Activated naive CD4-positive, alpha-beta T cell treated with anti-CD3 and anti-CD28 coated beads, Interleukin-2, amount 50 U/mL, for 72 hours (primary cell): ENCODE measurements at regions not wholly inside any gene's neighbourhood (a gene's known extent, or its start where the extent isn't known, plus 50 kb on each side); places are given as distances from the start of the nearest gene placed in this dataset.
"Not testable (repeated sequence)": the region's sequence is repeated elsewhere in the genome, so short reads cannot be mapped to it uniquely, and the experiment has no call there.

Experiments
- ATAC-seq, 2 donors: fragments of 150-1000 bp; cut with Tn5 transposase; 2 replicates each; pipeline ENCODE4 v1.10.0; 2021; ENCODE audit warnings: mild to moderate bottlenecking in 2 of 2, moderate library complexity in 2 of 2
- DNase-seq, 2 donors: peaks; one replicate each; pipeline ENCODE4 v3.0.0; 2021 to 2022; ENCODE audit warnings: low spot score in 2 of 2
- H3K27ac Mint-ChIP-seq, 2 donors: one replicate each; pipeline ENCODE4 v1.8.0; 2022; ENCODE audit warnings: mild to moderate bottlenecking in 2 of 2, mixed read lengths in 2 of 2
- H3K36me3 Mint-ChIP-seq, 2 donors: one replicate each; pipeline ENCODE4 v1.8.0; 2022; ENCODE audit warnings: mixed read lengths in 2 of 2
- H3K9me3 Mint-ChIP-seq, 2 donors: one replicate each; pipeline ENCODE4 v1.8.0; 2022; ENCODE audit warnings: mixed read lengths in 2 of 2

DNA sequence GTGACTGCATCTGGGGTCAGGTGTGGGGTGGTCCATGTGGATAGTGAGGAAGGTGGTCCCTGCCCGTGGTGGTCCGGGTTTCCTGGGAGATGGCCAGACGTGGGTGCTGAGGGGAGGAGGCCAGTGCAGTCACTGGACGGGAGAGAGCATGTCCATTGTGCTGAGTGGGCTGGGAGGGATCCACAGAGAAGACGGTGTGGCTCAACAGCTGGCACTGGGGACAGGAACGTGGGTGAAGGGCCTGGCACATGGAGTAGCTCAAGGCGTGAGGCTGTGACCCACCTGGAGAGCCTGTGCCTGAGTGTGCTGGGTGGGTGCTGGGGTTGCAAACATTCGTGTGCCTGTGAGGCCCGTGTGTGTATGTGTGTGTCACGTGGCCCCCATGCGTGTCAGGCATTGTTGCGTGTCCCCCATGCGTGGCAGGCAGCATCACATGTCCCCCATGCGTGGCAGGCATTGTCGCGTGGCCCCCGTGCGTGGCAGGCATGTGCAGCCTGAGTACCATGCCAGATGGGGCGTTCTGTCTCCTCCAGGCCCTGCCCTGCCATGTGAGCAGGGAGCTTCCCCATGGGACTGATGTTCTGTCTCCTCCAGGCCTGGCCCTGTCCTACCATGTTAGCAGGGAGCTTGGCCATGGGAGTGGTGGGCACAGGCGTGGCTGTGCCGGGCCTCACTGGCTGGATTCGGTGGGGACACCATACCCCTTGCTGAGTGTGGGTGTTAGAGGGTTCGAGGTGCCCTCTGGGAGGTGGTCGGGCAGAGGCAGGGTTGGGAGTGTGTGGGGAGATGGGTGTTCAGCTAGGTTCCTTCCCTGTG lies 89.8 kb downstream of the TMEM121 start:
- not testable (repeated sequence) for DNase-seq, ATAC-seq, H3K36me3 Mint-ChIP-seq, H3K9me3 Mint-ChIP-seq, H3K27ac Mint-ChIP-seq

DNA sequence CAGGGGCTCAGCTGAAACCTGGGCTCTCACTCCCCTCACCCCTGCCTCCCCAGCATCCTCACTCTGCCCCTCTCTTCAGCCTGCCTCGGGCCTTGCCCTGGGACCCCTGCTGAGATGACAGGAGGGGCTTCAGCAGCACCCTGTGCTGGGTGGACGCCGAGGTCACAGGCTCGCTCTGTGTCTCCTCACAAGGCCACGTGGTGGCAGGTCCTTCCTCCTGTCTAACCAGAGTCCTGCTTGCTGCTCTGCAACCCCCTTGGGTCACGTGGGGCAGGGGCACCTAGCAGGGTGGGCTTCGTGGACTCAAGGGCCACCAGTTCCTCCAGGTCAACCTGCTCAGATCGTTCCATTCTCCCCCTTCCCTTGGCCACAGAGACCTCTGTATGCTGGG lies 90.4 kb downstream of the TMEM121 start:
- Mint-ChIP-seq H3K36me3 (no peaks in the 10 kb centered on the region), H3K9me3 (no peaks in the 10 kb centered on the region), H3K27ac (peak overlapping the region in 1 of 2 donors; percentile 18)
- no peak for ATAC-seq
- DNase-seq = no peak

DNA sequence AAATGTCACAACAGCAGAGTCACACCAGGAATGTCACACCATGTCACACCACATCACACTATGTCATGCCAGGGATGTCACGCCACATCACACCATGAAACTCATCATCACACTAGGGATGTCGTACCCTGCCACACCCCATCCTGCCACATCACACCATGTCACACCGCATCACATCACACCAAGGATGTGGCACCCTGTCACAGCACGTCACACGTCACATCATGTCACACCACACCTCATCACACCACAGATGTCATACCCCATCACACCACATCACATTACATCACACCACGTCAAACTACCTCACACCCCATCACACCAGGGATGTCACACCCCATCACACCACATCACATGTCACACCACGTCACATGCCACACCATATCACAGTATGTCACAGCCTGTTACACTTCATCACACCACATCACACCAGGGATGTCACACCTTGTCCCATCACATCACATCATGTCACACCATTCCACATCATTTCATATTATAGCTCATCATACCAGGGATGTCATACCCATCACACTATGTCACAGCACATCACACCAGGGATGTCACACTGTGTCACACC lies 90.9 kb downstream of the TMEM121 start:
- ATAC-seq (no peak), DNase-seq (no peak)
- H3K36me3 Mint-ChIP-seq = no peaks in the 10 kb centered on the region
- no peak overlapping the region for H3K27ac Mint-ChIP-seq
- H3K9me3 Mint-ChIP-seq = no peaks in the 10 kb centered on the region

DNA sequence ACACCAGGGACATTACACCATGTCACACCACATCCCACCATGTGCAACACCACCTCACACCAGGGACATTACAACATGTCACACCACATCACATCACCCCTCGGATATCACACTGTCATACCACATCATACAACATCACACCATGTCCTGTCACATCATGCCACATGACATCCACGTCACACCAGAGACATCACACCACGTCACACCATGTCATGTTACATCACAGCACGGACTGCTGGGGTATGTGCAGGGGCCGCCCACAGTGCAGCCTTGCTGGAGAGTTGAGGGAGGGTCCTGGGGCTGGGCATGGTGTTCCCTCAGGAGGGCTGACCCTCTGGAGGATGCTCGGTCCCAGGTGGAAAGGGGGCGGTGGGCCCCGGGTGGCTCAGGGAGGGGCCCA lies 91.4 kb downstream of the TMEM121 start:
- H3K9me3 Mint-ChIP-seq, ATAC-seq, H3K36me3 Mint-ChIP-seq, H3K27ac Mint-ChIP-seq, DNase-seq: not testable (repeated sequence)

DNA sequence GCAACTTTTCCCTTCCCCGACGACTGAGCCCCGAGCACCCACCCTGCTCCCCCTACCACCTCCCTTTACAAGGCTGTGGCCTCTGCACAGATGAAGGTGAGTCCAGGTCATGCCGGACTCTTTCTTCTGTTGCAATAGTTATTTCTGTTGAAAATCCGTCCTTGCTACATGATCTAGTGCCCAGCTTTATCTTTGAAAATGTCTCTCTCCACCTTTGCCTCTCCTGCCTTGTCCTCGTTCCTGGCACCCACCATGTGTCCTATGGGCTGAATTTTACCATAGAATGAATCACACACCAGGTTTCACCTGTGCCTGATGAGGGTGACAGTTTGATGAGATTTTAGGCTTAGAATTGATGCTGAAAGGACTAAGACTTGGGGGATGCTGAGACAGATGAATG lies 92.9 kb downstream of the TMEM121 start:
- DNase-seq, H3K9me3 Mint-ChIP-seq, H3K36me3 Mint-ChIP-seq, H3K27ac Mint-ChIP-seq, ATAC-seq: not testable (repeated sequence)

DNA sequence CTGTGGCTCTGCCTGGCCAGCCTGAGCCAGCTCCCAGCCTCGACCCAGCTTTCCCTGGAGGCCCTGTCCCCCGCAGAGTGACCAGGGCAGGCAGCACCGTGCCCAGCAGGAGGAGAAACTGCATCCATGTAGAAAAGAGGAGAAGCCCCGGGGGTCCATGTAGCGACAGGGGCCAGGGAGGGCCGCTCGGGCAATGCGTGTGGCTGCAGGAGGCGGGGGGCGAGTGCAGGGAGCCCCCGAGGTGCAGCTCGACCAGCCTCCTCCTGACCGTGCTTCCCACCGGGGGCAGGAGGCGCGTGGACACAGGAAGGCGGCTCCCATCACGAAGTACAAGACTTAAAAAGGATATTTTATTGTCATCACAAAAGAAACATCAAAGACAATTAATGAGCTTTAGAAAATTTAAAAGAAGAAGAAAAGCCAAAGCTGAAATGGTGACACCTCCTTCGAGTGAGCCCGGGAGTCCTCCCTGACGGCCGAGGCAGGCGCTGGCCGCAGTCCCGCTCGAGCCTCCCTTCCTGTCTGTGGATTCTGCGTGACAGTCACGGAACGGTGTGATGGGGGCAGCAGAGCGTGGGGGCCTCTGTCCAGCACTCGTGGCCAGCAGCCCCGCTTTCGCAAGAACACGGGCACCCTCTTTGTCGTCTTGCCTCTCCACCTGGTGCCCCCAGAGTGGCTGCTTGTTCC lies 93.9 kb downstream of the TMEM121 start:
- not testable (repeated sequence) for H3K36me3 Mint-ChIP-seq, H3K9me3 Mint-ChIP-seq, DNase-seq, H3K27ac Mint-ChIP-seq, ATAC-seq

DNA sequence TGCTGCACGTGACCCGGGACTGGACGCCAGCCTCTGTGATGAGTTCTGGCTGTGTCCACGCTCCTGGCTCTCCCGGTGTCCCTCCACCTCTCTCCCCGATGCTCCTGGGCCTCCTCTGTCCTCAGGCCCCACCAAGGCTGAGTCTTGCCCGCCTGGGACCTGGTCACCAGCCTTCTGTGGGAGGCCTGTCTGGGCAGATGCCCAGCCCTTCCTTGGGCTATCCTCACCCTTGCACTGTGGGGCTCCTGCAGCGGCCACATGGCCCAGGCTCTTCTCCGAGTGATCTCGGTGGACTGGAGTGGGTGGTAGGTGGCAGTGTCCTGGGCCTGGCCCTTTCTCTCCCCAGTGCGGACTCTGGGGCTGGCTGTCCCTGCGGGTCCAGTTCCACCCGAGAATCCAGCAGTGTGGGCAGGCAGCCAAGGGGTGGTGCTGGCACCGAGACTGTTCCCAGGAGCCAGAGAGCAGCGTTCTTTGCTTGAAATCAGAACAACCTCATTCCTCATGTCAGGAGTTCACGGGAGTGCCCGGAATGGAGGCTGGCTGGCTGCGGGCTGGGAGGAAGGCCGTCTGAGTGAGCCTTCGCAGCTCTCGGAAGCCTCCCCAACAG lies 94.6 kb downstream of the TMEM121 start:
- H3K27ac Mint-ChIP-seq, H3K36me3 Mint-ChIP-seq, ATAC-seq, DNase-seq, H3K9me3 Mint-ChIP-seq: not testable (repeated sequence)

DNA sequence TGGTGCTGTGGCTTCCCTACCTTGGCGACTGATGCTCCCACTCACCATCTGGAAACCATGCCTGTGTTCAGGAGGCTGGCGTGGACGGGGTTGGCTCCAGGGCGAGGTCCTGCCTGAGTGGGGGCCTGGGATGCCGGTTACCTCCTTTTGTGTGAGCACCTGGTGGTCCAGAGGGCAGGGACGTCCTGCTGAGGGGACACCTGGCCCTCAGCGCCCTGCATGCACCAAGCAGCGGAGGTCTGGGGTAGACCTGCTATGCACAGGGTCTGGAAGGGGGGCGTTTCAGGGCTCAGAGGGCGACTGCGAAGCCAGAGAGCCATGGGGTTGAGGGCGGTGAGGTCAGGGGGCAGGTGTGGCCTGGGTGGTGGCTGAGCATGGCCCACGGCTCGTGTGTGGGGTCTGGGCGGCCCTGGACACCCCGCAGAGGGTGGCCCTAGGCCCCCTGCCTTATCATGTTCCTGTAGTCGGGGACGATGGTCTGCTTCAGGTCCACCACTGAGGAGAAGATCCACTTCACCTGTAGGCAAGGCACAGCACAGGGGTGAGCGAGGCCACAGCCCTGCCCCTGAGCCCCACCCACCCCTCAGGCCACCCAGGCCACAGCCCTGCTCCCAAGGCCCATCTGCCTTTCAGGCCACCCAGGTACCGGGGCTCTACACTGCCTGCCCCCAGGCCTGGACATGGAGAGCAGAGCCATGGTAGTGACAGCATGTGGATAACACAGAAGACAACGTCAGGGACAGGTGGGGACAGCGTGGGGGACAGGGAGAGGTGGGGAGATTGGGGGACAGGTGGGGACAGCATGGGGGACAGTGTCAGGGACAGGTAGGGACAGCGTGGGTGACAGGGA lies 95.3 kb downstream of the TMEM121 start:
- ATAC-seq, H3K36me3 Mint-ChIP-seq, H3K27ac Mint-ChIP-seq, H3K9me3 Mint-ChIP-seq, DNase-seq: not testable (repeated sequence)

DNA sequence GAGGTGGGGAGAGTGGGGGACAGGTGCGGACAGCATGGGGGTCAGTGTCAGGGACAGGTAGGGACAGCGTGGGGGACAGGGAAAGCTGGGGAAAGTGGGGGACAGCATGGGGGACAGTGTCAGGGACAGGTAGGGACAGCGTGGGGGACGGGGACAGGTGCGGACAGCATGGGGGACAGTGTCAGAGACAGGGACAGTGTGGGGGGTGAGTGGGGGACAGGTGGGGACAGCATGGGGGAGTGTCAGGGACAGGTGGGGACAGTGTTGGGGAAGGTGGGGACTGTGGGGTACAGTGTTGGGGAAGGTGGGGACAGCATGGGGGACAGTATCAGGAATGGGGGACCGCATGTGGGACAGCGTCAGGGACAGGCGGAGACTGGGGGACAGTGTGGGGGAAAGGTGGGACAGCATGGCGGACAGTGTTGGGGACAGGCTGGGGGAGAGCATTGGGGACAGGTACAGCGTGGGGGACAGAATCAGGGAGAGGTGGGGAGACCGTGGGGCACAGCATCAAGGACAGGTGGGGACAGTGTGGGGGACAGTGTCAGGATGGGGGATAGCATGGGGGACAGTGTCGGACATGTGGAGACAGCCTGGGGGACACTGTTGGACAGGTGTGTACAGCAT lies 96.1 kb downstream of the TMEM121 start:
- DNase-seq = no peak
- Mint-ChIP-seq H3K27ac (no peak overlapping the region), H3K9me3 (no peaks in the 10 kb centered on the region), H3K36me3 (no peaks in the 10 kb centered on the region)
- no peak for ATAC-seq

DNA sequence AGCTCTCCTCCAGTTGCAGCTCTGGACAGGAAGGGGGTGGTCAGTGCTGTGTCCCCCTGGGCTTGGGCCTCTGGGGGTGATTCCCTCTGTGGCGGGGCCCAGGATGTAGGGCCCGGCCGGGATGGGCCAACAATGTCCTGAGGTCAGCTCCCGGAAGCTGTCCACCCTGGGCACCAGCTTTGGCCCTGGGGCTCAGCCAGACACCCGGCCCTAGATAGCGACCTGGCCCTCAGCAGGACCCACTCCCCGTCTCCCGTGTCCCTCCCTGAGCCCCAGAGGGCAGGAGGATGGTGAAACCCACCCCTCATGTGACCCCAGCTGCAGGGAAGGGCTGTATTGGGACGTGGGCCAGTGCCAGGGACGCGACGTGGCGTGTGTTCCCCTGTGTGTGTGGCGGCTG lies 96.8 kb downstream of the TMEM121 start:
- H3K36me3 Mint-ChIP-seq, H3K9me3 Mint-ChIP-seq, H3K27ac Mint-ChIP-seq, DNase-seq, ATAC-seq: not testable (repeated sequence)

DNA sequence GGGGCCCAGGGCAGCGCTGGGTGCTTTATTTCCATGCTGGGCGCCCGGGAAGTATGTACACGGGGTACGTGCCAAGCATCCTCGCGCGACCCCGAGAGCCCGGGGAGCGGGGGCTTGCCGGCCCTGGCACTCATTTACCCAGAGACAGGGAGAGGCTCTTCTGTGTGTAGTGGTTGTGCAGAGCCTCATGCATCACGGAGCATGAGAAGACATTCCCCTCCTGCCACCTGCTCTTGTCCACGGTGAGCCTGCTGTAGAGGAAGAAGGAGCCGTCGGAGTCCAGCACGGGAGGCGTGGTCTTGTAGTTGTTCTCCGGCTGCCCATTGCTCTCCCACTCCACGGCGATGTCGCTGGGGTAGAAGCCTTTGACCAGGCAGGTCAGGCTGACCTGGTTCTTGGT lies 98.0 kb downstream of the TMEM121 start:
- not testable (repeated sequence) for ATAC-seq, H3K27ac Mint-ChIP-seq, DNase-seq, H3K36me3 Mint-ChIP-seq, H3K9me3 Mint-ChIP-seq

DNA sequence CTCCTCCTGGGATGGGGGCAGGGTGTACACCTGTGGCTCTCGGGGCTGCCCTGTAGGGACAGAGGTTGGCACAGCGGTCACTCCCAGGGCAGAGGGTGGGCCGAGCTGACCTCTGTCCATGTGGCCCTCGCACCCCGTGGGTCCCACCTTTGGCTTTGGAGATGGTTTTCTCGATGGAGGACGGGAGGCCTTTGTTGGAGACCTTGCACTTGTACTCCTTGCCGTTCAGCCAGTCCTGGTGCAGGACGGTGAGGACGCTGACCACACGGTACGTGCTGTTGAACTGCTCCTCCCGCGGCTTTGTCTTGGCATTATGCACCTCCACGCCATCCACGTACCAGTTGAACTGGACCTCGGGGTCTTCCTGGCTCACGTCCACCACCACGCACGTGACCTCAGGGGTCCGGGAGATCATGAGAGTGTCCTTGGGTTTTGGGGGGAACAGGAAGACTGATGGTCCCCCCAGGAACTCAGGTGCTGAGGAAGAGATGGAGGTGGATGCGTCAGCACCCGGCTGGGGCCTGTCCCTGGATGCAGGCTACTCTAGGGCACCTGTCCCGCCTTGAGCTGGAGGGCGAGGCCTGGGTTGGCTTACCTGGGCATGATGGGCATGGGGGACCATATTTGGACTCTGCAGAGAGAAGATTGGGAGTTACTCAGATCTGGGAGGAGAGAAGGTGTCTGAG lies 98.5 kb downstream of the TMEM121 start:
- not testable (repeated sequence) for DNase-seq, H3K9me3 Mint-ChIP-seq, H3K27ac Mint-ChIP-seq, H3K36me3 Mint-ChIP-seq, ATAC-seq

DNA sequence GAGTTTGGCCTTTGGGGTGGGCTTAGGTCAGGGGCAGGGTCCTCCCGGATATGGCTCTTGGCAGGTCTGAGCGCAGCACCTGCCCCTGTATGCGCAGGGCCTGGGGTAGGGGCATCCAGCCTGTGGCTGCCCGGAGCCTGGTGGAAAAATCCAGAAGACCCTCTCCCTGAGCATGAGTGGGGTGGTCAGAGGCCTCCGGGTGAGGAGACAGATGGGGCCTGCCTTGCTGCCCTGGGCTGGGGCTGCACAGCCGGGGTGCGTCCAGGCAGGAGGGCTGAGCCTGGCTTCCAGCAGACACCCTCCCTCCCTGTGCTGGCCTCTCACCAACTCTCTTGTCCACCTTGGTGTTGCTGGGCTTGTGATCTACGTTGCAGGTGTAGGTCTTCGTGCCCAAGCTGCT lies 99.1 kb downstream of the TMEM121 start:
- ATAC-seq, DNase-seq, H3K9me3 Mint-ChIP-seq, H3K27ac Mint-ChIP-seq, H3K36me3 Mint-ChIP-seq: not testable (repeated sequence)

DNA sequence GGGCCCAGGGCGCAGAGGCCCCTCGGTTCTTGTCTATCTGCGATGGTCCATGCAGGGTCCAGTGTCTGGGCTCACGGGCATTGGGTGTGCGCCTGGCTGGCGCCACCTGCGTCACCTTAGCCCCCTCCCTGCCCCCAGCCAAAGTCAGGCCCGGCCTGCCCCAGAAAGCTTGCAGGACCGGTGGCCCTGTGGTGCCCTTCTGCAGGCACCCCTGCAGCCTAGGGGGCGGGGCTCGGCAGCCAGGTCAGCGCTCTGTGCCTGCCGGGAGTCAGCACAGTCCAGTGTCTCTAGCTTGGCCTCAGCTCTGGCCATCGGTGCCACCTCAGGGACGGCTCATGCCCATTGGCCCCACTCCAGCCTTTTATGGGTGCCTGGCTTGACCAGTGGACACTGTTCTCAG lies 99.7 kb downstream of the TMEM121 start:
- H3K27ac Mint-ChIP-seq, H3K9me3 Mint-ChIP-seq, H3K36me3 Mint-ChIP-seq, DNase-seq, ATAC-seq: not testable (repeated sequence)

DNA sequence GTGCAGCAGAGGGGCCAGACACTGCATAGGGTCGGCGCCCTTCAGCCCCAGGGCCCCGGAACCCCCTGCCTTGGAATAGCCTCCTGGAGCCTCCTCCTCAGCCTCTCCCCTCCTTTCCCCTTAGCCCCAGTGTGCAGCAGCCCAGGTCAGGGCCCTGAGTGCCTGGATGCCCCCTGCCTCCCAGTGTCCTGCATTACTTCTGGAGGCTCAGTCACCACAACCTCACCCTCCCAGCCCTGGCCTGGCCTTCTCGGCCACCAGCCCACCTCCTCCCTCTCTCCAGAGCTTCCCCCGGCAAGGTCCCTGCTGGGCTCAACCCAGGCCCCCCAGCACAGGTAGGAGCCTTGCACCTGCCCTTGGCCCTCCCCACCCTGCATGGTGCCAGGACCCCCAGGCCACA lies 100.3 kb downstream of the TMEM121 start:
- not testable (repeated sequence) for ATAC-seq, H3K9me3 Mint-ChIP-seq, H3K36me3 Mint-ChIP-seq, DNase-seq, H3K27ac Mint-ChIP-seq
